GM23338 (cell line): ENCODE measurements at regions not wholly inside any gene's neighbourhood (a gene's known extent, or its start where the extent isn't known, plus 50 kb on each side); places are given as distances from the start of the nearest gene placed in this dataset.

ENCODE experiments used
- CREB1 ChIP-seq: fragments of 250-450 bp; sonication (Bioruptor Pico); IDR thresholded peaks from 2 replicates; pipeline ENCODE4 v1.5.0; 2020; ENCODE audit warnings: low read depth, mild to moderate bottlenecking, moderate library complexity
- EZH2 ChIP-seq: fragments of 200-600 bp; sonication (generic); IDR thresholded peaks from one replicate; pipeline ENCODE4 v1.8.0; 2017; ENCODE audit warnings: antibody characterized with exemption, mild to moderate bottlenecking, low read depth; ENCODE audit not compliant: unreplicated experiment
- EZH2phosphoT487 ChIP-seq: fragments of 200-600 bp; sonication (generic); IDR thresholded peaks from one replicate; pipeline ENCODE4 v1.8.1; 2018; ENCODE audit warnings: antibody characterized with exemption; ENCODE audit not compliant: unreplicated experiment
- JUNB ChIP-seq: IDR thresholded peaks from one replicate; pipeline ENCODE4 v1.6.1; 2016; ENCODE audit warnings: antibody characterized with exemption; ENCODE audit not compliant: unreplicated experiment
- NANOG ChIP-seq: IDR thresholded peaks from 2 replicates; pipeline ENCODE4 v1.6.1; 2016; ENCODE audit warnings: antibody characterized with exemption, borderline replicate concordance
- POLR2AphosphoS5 ChIP-seq: IDR thresholded peaks from 2 replicates; pipeline ENCODE4 v1.6.1; 2016; ENCODE audit warnings: antibody characterized with exemption, low read depth
- STAT1 ChIP-seq: IDR thresholded peaks from one replicate; pipeline ENCODE4 v1.6.1; 2016; ENCODE audit warnings: antibody characterized with exemption; ENCODE audit not compliant: unreplicated experiment
- ZNF114 ChIP-seq: fragments of 250-450 bp; sonication (Bioruptor Pico); IDR thresholded peaks from 2 replicates; pipeline ENCODE4 v1.5.0; 2020; ENCODE audit warnings: mild to moderate bottlenecking, moderate library complexity
- ZNF331 ChIP-seq: fragments of 250-450 bp; sonication (Bioruptor Pico); IDR thresholded peaks from 2 replicates; pipeline ENCODE4 v1.5.0; 2020; ENCODE audit warnings: low read depth, mild to moderate bottlenecking, moderate library complexity
- TF ChIP-seq, protein P1 (sequence below), 2 experiments: fragments of 200-600 bp in 1 of 2; sonication (generic) in 1 of 2; conservative IDR thresholded peaks; 2 replicates each; pipeline versions ENCODE4 v1.5.1 to v1.6.1; 2016 to 2017; ENCODE audit warnings: antibody characterized with exemption in 2 of 2, low read depth in 2 of 2, mild to moderate bottlenecking in 2 of 2, moderate library complexity in 1 of 2
- TF ChIP-seq, protein P2 (sequence below): IDR thresholded peaks from one replicate; pipeline ENCODE4 v1.6.1; 2018; ENCODE audit warnings: antibody characterized with exemption; ENCODE audit not compliant: unreplicated experiment
- TF ChIP-seq, protein P3 (sequence below): IDR thresholded peaks from 2 replicates; pipeline ENCODE4 v1.6.1; 2016; ENCODE audit warnings: antibody characterized with exemption
- TF ChIP-seq, protein P4 (sequence below): fragments of 250-450 bp; sonication (Bioruptor Pico); IDR thresholded peaks from 2 replicates; pipeline ENCODE4 v1.5.0; 2020; ENCODE audit warnings: mild to moderate bottlenecking, moderate library complexity

- no peak for TF ChIP-seq EZH2
- TF ChIP-seq POLR2AphosphoS5: no peak
- TF ChIP-seq, protein P1, sequence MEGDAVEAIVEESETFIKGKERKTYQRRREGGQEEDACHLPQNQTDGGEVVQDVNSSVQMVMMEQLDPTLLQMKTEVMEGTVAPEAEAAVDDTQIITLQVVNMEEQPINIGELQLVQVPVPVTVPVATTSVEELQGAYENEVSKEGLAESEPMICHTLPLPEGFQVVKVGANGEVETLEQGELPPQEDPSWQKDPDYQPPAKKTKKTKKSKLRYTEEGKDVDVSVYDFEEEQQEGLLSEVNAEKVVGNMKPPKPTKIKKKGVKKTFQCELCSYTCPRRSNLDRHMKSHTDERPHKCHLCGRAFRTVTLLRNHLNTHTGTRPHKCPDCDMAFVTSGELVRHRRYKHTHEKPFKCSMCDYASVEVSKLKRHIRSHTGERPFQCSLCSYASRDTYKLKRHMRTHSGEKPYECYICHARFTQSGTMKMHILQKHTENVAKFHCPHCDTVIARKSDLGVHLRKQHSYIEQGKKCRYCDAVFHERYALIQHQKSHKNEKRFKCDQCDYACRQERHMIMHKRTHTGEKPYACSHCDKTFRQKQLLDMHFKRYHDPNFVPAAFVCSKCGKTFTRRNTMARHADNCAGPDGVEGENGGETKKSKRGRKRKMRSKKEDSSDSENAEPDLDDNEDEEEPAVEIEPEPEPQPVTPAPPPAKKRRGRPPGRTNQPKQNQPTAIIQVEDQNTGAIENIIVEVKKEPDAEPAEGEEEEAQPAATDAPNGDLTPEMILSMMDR (conservative IDR thresholded peaks at IDR 0.05; ENCODE audit: low read depth in 2 of 2): no peak
- TF ChIP-seq EZH2phosphoT487: no peak
- TF ChIP-seq, protein P2, sequence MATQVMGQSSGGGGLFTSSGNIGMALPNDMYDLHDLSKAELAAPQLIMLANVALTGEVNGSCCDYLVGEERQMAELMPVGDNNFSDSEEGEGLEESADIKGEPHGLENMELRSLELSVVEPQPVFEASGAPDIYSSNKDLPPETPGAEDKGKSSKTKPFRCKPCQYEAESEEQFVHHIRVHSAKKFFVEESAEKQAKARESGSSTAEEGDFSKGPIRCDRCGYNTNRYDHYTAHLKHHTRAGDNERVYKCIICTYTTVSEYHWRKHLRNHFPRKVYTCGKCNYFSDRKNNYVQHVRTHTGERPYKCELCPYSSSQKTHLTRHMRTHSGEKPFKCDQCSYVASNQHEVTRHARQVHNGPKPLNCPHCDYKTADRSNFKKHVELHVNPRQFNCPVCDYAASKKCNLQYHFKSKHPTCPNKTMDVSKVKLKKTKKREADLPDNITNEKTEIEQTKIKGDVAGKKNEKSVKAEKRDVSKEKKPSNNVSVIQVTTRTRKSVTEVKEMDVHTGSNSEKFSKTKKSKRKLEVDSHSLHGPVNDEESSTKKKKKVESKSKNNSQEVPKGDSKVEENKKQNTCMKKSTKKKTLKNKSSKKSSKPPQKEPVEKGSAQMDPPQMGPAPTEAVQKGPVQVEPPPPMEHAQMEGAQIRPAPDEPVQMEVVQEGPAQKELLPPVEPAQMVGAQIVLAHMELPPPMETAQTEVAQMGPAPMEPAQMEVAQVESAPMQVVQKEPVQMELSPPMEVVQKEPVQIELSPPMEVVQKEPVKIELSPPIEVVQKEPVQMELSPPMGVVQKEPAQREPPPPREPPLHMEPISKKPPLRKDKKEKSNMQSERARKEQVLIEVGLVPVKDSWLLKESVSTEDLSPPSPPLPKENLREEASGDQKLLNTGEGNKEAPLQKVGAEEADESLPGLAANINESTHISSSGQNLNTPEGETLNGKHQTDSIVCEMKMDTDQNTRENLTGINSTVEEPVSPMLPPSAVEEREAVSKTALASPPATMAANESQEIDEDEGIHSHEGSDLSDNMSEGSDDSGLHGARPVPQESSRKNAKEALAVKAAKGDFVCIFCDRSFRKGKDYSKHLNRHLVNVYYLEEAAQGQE: no peak
- no peak for TF ChIP-seq CREB1 (CRISPR knock-in tag)
- TF ChIP-seq, protein P3, sequence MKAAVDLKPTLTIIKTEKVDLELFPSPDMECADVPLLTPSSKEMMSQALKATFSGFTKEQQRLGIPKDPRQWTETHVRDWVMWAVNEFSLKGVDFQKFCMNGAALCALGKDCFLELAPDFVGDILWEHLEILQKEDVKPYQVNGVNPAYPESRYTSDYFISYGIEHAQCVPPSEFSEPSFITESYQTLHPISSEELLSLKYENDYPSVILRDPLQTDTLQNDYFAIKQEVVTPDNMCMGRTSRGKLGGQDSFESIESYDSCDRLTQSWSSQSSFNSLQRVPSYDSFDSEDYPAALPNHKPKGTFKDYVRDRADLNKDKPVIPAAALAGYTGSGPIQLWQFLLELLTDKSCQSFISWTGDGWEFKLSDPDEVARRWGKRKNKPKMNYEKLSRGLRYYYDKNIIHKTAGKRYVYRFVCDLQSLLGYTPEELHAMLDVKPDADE: no peak
- no peak for TF ChIP-seq JUNB
- TF ChIP-seq STAT1: no peak
- TF ChIP-seq ZNF114 (CRISPR knock-in tag): no peak
- no peak for TF ChIP-seq NANOG
- no peak for TF ChIP-seq ZNF331 (CRISPR knock-in tag)
- TF ChIP-seq, protein P4, sequence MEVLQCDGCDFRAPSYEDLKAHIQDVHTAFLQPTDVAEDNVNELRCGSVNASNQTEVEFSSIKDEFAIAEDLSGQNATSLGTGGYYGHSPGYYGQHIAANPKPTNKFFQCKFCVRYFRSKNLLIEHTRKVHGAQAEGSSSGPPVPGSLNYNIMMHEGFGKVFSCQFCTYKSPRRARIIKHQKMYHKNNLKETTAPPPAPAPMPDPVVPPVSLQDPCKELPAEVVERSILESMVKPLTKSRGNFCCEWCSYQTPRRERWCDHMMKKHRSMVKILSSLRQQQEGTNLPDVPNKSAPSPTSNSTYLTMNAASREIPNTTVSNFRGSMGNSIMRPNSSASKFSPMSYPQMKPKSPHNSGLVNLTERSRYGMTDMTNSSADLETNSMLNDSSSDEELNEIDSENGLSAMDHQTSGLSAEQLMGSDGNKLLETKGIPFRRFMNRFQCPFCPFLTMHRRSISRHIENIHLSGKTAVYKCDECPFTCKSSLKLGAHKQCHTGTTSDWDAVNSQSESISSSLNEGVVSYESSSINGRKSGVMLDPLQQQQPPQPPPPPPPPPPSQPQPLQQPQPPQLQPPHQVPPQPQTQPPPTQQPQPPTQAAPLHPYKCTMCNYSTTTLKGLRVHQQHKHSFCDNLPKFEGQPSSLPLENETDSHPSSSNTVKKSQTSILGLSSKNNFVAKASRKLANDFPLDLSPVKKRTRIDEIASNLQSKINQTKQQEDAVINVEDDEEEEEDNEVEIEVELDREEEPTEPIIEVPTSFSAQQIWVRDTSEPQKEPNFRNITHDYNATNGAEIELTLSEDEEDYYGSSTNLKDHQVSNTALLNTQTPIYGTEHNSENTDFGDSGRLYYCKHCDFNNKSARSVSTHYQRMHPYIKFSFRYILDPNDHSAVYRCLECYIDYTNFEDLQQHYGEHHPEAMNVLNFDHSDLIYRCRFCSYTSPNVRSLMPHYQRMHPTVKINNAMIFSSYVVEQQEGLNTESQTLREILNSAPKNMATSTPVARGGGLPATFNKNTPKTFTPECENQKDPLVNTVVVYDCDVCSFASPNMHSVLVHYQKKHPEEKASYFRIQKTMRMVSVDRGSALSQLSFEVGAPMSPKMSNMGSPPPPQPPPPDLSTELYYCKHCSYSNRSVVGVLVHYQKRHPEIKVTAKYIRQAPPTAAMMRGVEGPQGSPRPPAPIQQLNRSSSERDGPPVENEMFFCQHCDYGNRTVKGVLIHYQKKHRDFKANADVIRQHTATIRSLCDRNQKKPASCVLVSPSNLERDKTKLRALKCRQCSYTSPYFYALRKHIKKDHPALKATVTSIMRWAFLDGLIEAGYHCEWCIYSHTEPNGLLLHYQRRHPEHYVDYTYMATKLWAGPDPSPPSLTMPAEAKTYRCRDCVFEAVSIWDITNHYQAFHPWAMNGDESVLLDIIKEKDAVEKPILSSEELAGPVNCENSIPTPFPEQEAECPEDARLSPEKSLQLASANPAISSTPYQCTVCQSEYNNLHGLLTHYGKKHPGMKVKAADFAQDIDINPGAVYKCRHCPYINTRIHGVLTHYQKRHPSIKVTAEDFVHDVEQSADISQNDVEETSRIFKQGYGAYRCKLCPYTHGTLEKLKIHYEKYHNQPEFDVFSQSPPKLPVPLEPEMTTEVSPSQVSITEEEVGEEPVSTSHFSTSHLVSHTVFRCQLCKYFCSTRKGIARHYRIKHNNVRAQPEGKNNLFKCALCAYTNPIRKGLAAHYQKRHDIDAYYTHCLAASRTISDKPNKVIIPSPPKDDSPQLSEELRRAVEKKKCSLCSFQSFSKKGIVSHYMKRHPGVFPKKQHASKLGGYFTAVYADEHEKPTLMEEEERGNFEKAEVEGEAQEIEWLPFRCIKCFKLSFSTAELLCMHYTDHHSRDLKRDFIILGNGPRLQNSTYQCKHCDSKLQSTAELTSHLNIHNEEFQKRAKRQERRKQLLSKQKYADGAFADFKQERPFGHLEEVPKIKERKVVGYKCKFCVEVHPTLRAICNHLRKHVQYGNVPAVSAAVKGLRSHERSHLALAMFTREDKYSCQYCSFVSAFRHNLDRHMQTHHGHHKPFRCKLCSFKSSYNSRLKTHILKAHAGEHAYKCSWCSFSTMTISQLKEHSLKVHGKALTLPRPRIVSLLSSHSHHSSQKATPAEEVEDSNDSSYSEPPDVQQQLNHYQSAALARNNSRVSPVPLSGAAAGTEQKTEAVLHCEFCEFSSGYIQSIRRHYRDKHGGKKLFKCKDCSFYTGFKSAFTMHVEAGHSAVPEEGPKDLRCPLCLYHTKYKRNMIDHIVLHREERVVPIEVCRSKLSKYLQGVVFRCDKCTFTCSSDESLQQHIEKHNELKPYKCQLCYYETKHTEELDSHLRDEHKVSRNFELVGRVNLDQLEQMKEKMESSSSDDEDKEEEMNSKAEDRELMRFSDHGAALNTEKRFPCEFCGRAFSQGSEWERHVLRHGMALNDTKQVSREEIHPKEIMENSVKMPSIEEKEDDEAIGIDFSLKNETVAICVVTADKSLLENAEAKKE (CRISPR knock-in tag): no peak
Measured at GRCh38 chrX:137287191-137287590, 253.4 kb upstream of the GPR101 start.
